Astrocyte of the cerebellum (primary cell): ENCODE measurements at regions not wholly inside any gene's neighbourhood (a gene's known extent, or its start where the extent isn't known, plus 50 kb on each side); places are given as distances from the start of the nearest gene placed in this dataset.

Source experiments
- DNase-seq: peaks from one replicate; pipeline ENCODE4 v3.0.0-alpha.2; 2011; ENCODE audit warnings: low read depth
- H3K4me3 ChIP-seq: 2 replicates; pipeline ENCODE4 v1.5.1; 2011; ENCODE audit warnings: mild to moderate bottlenecking, low read depth, low read length, moderate library complexity
- CTCF ChIP-seq: IDR thresholded peaks from 2 replicates; pipeline ENCODE4 v1.5.1; 2012; ENCODE audit warnings: low read length, low read depth, moderate library complexity, mild to moderate bottlenecking; ENCODE audit errors: missing control alignments
- in situ Hi-C: cut with HindIII; loops from 2 replicates; pipeline ENCODE4 v1.10.0; 2017; ENCODE audit warnings: low sequenced_read_pairs

GRCh38 chr5:43973908-43974307 is 370.9 kb downstream of the NNT start:
- H3K4me3 ChIP-seq: no peak overlapping the region
- no peak for TF ChIP-seq CTCF
- DNase-seq: no peak
- in situ Hi-C loops: no loop called here

- no peak for TF ChIP-seq CTCF
- H3K4me3 ChIP-seq: no peak overlapping the region
- in situ Hi-C loops: no loop called here
- DNase-seq: no peak
Measured at GRCh38 chr5:43973318-43973717, 370.3 kb downstream of the NNT start.

- no peak for DNase-seq
- in situ Hi-C loops: no loop called here
- TF ChIP-seq CTCF: no peak
Measured at GRCh38 chr5:43967165-43967564, 364.2 kb downstream of the NNT start.

DNA sequence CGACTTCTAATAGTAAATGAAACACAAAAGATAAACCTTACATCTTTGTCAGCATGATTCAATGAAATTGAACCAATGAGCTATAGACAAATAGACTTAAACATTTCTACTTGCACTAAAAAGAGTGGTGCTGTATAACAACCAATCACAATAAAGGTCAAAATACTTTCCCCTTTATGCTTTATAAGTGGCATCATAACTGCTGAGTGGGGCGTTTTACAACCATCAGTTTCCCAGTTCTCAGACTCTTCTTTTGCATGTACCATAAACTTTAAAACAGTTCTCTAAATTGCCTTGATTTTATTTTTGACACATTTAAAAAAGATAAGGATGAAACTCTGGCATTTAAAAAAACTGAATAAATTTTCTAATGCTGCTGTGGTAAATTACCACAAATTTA is 356.2 kb downstream of the NNT start:
- TF ChIP-seq CTCF: no peak
- no peak for DNase-seq
- no peak overlapping the region for H3K4me3 ChIP-seq
- in situ Hi-C loops: no loop called here

More at GRCh38 chr5:43967165-43967564, 364.2 kb downstream of the NNT start:
- H3K4me3 ChIP-seq: no peak overlapping the region

DNA sequence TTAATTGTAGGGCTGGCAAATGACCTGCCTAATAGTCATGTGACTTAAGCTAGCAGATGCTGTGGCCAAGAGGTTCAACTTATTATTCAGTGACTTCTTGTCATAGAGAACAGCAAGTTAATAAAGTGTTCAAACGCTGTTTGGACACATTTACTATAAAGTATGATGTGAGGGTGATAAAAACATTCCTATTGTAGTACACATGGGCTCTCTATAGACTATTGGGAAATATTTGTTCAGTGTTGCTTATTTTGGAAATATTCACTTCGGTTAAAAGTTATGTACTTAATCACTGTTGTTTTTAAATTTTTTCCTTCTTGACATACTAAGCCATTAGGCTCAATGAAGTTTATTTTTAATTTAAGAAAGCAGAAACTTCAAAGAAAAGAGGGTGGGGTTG is 345.0 kb downstream of the NNT start:
- H3K4me3 ChIP-seq: no peak overlapping the region
- TF ChIP-seq CTCF: no peak
- DNase-seq: no peak
- in situ Hi-C loops: no loop called here

DNA sequence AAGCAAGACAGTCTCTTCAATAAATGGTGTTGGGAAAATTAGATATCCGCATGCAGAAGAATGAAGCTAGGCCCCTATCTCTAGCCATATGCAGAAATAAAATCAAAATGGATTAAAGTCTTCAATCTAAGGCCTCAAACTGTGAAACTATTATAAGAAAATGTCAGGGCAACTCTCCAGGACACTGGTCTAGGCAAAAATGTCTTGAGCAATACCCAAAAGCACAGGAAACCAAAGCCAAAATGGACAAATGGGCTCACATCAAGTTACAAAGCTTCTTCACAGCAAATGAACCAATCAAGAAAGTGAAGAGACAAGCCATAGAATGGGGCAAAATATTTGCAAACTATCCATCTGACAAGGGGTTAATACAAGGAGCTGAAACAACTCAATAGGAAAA is 338.8 kb downstream of the NNT start:
- H3K4me3 ChIP-seq: no peak overlapping the region
- TF ChIP-seq CTCF: no peak
- in situ Hi-C loops: no loop called here
- no peak for DNase-seq

GRCh38 chr5:43940562-43940961 is 337.6 kb downstream of the NNT start:
- DNase-seq: no peak
- no peak overlapping the region for H3K4me3 ChIP-seq
- in situ Hi-C loops: no loop called here
- TF ChIP-seq CTCF: no peak
